GM18868 (cell line): ENCODE measurements at regions not wholly inside any gene's neighbourhood (a gene's known extent, or its start where the extent isn't known, plus 50 kb on each side); places are given as distances from the start of the nearest gene placed in this dataset.

Experiments
- ATAC-seq: cut with Tn5 transposase; IDR thresholded peaks from one replicate; pipeline ENCODE4 v1.9.1; 2021; ENCODE audit warnings: mild to moderate bottlenecking, moderate library complexity; ENCODE audit not compliant: unreplicated experiment

- no peak for ATAC-seq
Observed at GRCh38 chr2:15733867-15734673, 142.4 kb downstream of the DDX1 start.

GRCh38 chr2:15734674-15735483, 143.2 kb downstream of the DDX1 start:
- no peak for ATAC-seq

DNA sequence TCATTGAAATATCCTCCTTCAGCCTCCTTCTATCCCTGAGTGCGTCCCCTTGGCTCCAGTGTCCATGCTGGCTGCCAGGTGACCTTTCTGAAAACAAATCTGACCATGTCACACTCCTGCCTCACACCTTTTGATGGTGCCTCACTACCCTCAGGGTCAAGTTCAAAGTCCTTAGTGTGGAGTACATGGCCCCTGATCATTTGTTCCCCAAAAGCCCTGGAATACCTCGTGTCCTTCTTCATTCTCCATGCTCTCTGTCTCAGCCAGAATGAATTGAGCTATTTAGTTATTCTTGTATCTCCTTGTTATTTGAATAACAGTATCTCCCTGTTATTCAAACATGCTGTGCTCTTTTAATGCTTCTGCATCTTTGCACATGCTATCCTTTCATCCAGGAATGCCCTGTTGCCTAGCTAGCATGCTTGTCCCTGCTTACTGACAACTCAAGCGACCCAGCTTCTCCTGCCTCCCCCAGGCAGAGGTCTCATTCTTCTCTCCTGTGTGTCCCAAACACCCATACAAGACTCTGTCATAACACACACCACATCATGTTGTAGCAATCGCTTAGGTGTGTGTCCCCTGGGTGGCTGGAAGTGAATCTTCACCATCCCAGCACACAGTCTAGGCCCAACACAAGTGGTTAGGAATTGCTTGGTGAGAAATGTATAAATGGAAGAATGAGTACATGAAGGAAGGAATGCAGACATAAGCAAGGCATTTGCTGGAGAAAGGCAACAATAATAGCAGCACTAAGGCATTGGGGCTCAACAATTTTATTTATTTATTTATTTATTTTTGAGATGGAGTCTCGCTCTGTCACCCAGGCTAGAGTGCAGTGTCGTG, 144.0 kb downstream of the DDX1 start:
- ATAC-seq: no peak

DNA sequence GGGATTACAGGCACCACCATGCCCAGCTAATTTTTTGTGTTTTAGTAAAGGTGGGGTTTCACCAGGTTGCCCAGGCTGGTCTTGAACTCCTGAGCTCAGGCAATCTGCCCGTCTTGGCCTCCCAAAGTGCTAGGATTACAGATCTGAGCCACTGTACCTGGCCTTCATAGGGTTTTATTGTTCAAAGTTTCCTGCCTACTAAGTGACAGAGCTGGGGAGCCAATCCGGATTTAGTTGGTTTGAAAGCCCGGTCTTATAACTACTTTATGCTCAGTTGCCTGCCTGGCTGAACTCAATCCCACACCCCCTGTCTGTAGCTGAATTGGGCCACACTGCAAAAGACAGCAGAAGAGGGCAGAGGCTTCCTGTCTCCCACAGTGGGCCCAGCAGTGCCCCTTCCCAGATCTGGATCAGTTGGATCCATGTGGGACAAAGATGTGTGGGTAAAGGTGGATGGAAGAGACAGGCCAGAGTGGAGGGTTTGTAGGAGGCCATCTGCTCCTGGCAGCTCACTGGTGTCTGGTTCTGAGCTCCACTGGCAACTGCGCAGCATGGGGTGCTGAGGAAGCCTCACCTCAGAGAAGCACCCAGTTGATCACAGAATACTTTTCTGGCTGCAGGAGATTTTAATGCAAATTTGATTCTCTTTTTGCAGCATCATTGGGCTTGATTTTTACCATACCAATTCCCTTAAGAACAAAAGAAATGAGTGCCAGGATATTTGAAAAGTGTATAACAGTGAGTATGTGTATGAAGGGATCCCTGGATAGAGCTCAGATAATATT, 144.9 kb downstream of the DDX1 start:
- no peak for ATAC-seq

DNA sequence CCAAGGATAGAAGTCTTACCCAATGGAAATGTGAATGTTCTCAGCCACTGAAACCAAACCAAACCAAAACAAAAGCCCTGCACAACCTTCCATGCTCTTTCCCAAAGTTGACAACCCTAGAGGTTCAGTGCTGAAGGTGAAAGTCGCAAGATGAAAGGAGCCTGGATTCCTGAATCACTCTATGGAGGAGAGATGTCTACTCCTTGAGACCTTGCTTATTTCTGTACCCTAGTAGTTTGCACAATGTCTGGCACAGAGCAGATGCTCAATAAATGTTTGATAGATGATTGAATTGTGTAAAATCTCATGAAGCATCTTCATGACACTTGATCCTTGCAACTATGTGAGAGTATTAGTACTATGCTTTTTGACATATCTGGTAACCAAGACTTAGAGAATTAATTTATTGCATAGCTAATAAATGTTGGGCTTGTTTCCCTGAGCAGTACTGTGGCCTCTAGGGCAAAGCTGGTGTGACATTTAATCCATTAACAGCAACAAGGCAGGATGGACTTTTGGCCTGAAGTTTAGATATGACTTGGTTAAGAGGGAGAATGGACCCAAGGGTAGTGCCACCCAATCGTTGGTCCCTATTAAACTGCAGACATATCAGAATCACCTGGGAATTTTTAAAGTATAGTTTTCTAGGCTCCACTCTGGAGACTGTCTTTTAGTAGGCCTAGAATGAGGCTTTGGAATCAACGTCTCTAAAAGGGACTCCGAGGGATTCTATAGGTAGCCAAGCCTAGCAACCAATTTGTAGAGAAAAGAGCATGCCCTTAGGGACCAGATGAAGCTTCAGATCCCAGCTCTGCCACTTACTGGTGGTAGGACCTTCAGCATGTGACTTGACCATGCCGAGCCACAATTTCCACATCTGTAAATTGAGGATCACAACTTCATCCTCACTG, 145.9 kb downstream of the DDX1 start:
- ATAC-seq: no peak

DNA sequence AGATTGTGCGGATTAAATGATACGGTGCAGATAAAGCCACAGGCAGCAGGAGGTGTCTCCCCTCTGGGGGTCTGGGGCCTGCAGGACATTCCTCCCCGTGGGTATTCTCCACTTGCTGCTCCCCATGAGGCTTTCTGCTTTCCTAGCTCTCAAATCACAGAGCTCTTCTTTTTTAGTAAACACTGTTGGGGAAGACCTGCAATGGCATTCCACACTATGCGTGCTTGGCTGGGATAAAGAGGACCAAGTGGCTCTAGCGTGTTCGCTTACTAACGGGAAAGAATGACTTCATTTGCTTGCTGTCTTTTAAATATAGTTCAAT, 146.5 kb downstream of the DDX1 start:
- no peak for ATAC-seq

- ATAC-seq: no peak
Observed at GRCh38 chr2:15738943-15739342, 147.3 kb downstream of the DDX1 start.

- ATAC-seq: no peak
Observed at GRCh38 chr2:15744820-15745219, 153.2 kb downstream of the DDX1 start.

DNA sequence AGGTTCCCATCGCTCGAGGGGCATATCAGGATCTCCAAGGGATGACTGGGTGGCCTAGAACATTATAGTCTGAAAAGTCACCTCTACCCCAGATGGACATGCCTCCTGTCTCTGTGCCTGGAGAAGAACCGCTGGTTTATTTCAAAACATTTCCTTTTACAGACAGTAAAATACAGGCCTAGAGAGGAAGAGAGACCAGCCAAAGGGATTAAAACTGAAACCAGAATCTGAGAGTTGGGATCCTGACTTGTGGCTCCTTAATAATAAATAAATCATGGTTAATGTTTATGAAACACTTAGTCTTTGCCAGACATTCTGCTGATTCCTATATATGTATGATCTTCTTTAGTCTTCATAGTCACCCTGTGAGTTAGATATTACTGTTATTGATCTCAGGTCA, 153.7 kb downstream of the DDX1 start:
- no peak for ATAC-seq

GRCh38 chr2:15745907-15746702, 154.4 kb downstream of the DDX1 start:
- no peak for ATAC-seq

DNA sequence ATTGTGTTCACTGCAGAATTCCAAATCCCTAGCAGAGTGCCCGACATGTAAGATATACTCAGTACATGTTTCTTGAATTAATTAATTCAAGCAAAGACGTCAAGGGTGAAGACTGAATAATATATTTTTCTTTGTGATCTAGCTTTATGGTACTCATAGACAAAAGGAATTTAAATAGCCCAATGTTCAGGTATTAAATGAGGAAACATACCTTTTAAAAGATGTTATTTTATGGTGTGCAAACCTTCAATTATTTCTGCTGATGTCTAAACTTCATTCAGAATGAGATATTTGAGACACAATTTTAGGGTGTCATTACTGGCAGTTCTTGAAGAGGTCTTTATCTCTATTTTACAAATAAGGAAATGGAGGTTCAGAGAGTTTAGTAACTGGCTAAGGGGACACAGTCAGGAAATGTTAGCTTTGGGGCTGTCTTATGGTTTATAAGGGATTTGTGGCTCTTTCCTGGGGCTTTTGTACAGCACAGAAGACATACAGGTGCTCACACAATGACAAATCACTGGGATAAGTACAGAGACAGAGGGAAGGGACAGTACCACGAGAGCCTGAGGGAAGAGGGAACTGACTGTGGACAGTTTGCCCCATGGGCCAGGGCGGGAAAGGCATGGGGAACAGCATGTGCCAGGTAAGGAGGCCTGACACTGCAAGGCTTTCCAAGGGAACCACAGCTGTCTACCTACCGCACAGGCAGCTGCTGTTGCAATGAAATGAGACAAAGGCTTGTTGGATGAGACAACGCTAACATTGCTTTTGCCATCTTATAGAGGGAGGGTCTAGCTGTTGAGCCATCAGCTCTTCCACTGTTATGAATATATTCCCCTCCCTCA, 155.3 kb downstream of the DDX1 start:
- ATAC-seq: no peak

DNA sequence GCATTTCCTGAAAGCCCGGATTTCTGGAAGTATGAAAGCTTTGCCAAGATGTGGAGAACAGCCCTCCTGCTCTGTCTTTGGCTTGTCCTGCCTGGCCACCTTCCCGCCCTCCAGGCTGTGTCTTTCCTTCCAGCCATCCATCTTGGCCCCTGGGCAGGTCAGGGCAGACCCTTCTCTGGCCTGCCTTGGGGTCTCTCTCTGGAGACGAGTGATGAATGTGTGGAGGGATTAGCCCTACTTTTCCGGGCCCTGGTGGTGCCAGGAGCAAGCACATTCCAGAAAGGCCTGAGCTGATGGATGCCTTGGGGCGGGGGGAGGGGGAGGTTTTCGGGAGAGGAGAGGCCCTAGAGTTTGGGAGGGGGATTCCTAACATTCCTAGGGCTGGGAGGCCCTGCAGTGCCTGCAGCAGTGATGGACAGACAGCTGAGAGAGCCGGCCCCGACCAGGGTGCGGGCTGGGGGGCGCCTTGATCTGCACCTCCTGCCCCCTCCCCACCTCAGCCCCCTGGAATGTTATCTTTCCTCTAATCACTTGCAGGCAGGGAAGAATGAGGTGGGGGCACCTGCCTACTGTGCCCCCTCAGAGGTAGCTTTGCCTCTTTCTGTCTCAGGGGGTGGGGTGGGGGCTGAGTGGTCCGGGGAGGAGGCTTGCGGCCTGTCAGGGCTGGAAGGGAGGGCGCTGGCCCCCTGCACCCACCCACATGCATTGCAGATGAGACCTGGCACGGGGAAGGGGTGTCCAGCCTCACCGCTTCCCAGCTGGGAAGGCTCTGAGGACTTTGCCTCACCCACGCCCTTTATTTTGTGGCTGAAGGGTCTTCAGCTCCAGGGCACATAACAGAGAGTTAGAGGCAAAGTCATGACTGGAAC, 156.2 kb downstream of the DDX1 start:
- ATAC-seq: no peak

DNA sequence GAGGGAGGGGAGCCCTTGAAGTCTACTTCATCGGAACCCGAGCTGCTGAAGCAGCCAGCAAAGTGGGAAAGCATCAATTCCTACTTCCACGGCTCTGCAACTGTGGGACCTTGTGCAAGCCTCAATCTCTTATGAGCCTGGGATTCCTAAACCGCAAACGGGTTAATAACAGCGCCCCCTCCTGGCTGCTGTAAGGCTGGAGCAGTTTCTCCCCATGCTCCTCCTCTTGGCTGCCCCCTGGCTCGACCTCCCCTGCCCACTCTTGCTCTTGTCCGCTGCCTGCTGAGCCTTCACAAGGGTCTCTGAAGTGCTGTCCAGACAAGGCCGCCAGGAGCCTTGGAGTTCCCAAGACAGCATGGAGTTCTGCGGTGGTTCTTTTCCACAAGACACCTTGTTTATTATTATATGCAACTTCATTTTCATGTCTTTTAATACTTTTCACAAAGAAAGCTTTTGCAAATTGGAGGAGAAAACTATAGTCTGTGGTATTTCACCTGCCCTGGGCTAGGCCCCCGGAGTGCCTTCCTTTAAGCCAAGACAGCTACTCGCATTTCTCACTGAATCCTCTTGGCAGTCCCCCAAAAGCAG, 157.2 kb downstream of the DDX1 start:
- ATAC-seq: no peak

DNA sequence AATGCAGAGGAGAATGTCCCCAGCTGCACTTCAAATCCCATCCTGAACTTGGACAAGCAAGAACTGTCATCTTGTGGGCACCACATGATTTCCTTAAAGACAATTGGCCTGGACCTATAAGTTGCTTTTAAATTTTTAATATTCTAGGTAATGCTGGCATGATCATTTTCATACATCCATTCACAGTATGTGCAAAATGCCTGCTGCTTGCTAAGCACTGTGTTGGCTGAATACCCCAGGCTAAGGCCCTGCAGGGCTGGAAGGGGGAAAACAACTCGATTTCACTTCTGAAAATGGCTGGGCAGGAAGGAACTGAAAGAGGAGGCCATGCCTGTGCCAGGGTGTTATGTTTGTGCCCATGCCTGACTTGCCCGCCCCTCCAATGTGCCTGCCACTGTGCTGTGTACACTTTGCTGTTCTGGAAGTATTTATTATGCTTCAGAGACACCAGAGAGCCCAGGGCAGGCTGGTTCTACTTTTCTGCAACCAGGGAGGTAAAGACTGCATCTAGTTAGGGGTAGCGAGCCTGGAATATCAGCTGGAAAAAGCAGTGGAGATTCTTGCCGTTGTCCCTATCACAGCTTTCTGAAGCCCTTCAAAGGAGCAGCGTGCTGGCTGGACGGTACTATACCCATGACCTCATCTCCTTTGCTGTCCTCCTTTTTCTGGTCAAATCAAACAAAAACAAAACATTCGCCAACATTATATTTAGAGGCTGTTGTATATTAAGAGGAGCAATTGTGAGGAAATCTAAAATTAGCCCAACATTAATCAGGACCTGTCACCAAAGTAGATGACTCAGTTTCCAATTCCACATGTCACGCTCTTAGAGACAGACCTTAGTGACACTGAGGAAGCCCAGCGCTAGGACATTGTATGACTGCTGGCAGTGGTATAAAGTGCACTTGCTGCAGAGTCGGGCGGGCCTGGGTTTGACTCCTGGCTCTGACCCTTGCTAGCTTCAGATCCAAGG, 158.1 kb downstream of the DDX1 start:
- ATAC-seq: no peak

GRCh38 chr2:15750433-15750814, 158.8 kb downstream of the DDX1 start:
- ATAC-seq: no peak
